ENCODE measurements at regions not wholly inside any gene's neighbourhood (a gene's known extent, or its start where the extent isn't known, plus 50 kb on each side); places are given as distances from the start of the nearest gene placed in this dataset.
A peak's percentile ranks its signal among the peaks of the same experiment; 100 is the strongest.

GRCh38 chr11:69242266-69242920 is 51.6 kb upstream of the MYEOV start:
- Histone ChIP-seq H3K27ac (ENCODE audit: low read depth in 1 of 2, low read length in 2 of 2) (no peak overlapping the region), H3K79me2 (ENCODE audit: insufficient read depth, low read length) (no peaks in the 10 kb centered on the region), H3K9me3 (replicated peaks in 1 of 2; ENCODE audit: control insufficient read depth in 1 of 2, insufficient read depth in 1 of 2, low read length in 2 of 2) (no peaks in the 10 kb centered on the region), H3K4me1 (ENCODE audit: control insufficient read depth in 1 of 2, insufficient read depth in 2 of 2, low read length in 2 of 2) (peaks cover 4 to 9% of the 10 kb centered on the region in 2 donors), H2AFZ (ENCODE audit: insufficient read depth, low read depth, low read length, poor library complexity, severe bottlenecking) (no peak overlapping the region), H3K36me3 (replicated peaks in 1 of 2; ENCODE audit: control insufficient read depth in 1 of 2, insufficient read depth in 2 of 2, low read length in 2 of 2) (no peaks in the 10 kb centered on the region), H3K27me3 (ENCODE audit: control insufficient read depth in 2 of 2, insufficient read depth in 2 of 2, low read length in 2 of 2) (no peaks in the 10 kb centered on the region), H3K9ac (ENCODE audit: insufficient read depth, low read length, poor library complexity, severe bottlenecking) (no peak overlapping the region), H4K20me1 (ENCODE audit: insufficient read depth, low read length) (no peaks in the 10 kb centered on the region), H3K4me3 (replicated peaks in 1 of 3; ENCODE audit: low read depth in 2 of 3, low read length in 3 of 3) (no peak overlapping the region), H3K4me2 (replicated peaks; ENCODE audit: extremely low read depth, low read length, poor library complexity, severe bottlenecking) (no peak overlapping the region)
- Mint-ChIP-seq H3K9me3 (no peaks in the 10 kb centered on the region), H3K27me3 (ENCODE audit: low read depth in 3 of 3) (peaks cover 7 to 11% (median 10%) of the 10 kb centered on the region in 3 donors), H3K4me1 (peaks cover 10% of the 10 kb centered on the region), H3K4me3 (no peak overlapping the region), H3K27ac (no peak overlapping the region), H3K36me3 (no peaks in the 10 kb centered on the region)
- peak in 2 of 3 donors; percentile 1 to 10 for DNase-seq
- WGBS (ENCODE audit: insufficient coverage): no CpG with 5 or more reads among the region's 3 CpGs
- no peak for TF ChIP-seq CTCF (IDR thresholded peaks at IDR 0.05)
- intact Hi-C loops (cut with micrococcal nuclease): no loop called here

GRCh38 chr11:69243496-69244200 is 50.3 kb upstream of the MYEOV start:
- intact Hi-C loops (cut with micrococcal nuclease): no loop called here
- Histone ChIP-seq H2AFZ (ENCODE audit: insufficient read depth, low read depth, low read length, poor library complexity, severe bottlenecking) (no peak overlapping the region), H3K9ac (ENCODE audit: insufficient read depth, low read length, poor library complexity, severe bottlenecking) (no peak overlapping the region), H3K27ac (ENCODE audit: low read depth in 1 of 2, low read length in 2 of 2) (no peak overlapping the region), H3K4me1 (ENCODE audit: control insufficient read depth in 1 of 2, insufficient read depth in 2 of 2, low read length in 2 of 2) (peaks cover 4 to 9% of the 10 kb centered on the region in 2 donors), H4K20me1 (ENCODE audit: insufficient read depth, low read length) (no peaks in the 10 kb centered on the region), H3K4me3 (replicated peaks in 1 of 3; ENCODE audit: low read depth in 2 of 3, low read length in 3 of 3) (no peak overlapping the region), H3K27me3 (ENCODE audit: control insufficient read depth in 2 of 2, insufficient read depth in 2 of 2, low read length in 2 of 2) (no peaks in the 10 kb centered on the region), H3K36me3 (replicated peaks in 1 of 2; ENCODE audit: control insufficient read depth in 1 of 2, insufficient read depth in 2 of 2, low read length in 2 of 2) (no peaks in the 10 kb centered on the region), H3K79me2 (ENCODE audit: insufficient read depth, low read length) (no peaks in the 10 kb centered on the region), H3K9me3 (replicated peaks in 1 of 2; ENCODE audit: control insufficient read depth in 1 of 2, insufficient read depth in 1 of 2, low read length in 2 of 2) (no peaks in the 10 kb centered on the region), H3K4me2 (replicated peaks; ENCODE audit: extremely low read depth, low read length, poor library complexity, severe bottlenecking) (no peak overlapping the region)
- TF ChIP-seq CTCF (IDR thresholded peaks at IDR 0.05): no peak
- Mint-ChIP-seq H3K4me1 (peaks cover 10% of the 10 kb centered on the region), H3K36me3 (no peaks in the 10 kb centered on the region), H3K9me3 (no peaks in the 10 kb centered on the region), H3K27me3 (ENCODE audit: low read depth in 3 of 3) (peaks cover 7 to 12% (median 11%) of the 10 kb centered on the region in 3 donors), H3K27ac (no peak overlapping the region), H3K4me3 (no peak overlapping the region)
- no peak for DNase-seq
- WGBS (ENCODE audit: insufficient coverage): 100% methylated on average over 1 of the region's 1 CpG
